SK-N-SH (cell line): ENCODE measurements at regions not wholly inside any gene's neighbourhood (a gene's known extent, or its start where the extent isn't known, plus 50 kb on each side); places are given as distances from the start of the nearest gene placed in this dataset.
A peak's percentile ranks its signal among the peaks of the same experiment; 100 is the strongest.

Experiments used
- CTCF ChIA-PET: fragments of 300-600, 350-600 bp; formaldehyde crosslinking; extraction: SDS; loops from one replicate; lab custom pipeline; 2021; lab: Yijun Ruan, JAX
- POLR2A ChIA-PET: fragments of 350-600 bp; sonication (Branson Sonifier 250); formaldehyde crosslinking; extraction: SDS; loops from one replicate; lab custom pipeline; 2020; ENCODE audit warnings: antibody characterized with exemption, inconsistent platforms; lab: Yijun Ruan, JAX
- DNase-seq: peaks from one replicate; pipeline ENCODE4 v3.0.0; 2012
- H2AFZ ChIP-seq: fragments of 200-600 bp; sonication (generic); 2 replicates; pipeline ENCODE4 v1.8.1; 2016; ENCODE audit warnings: antibody characterized with exemption, mild to moderate bottlenecking, low read depth
- H3F3A ChIP-seq: fragments of 200-600 bp; sonication (generic); replicated peaks from 2 replicates; pipeline ENCODE3; 2016; ENCODE audit warnings: antibody characterized with exemption, mild to moderate bottlenecking; ENCODE audit not compliant: insufficient read depth
- H3K27ac ChIP-seq, 2 experiments: fragments of 200-500 bp in 1 of 2; fragments of 200-600 bp in 1 of 2; sonication (Bioruptor generic) in 1 of 2; sonication (generic), shearing (Covaris generic) in 1 of 2; 2 replicates each; pipeline versions ENCODE4 v1.5.1 to v1.6.1; 2014 to 2016; ENCODE audit warnings: low read depth in 2 of 2, inconsistent platforms in 1 of 2, low read length in 1 of 2, mild to moderate bottlenecking in 1 of 2, mixed read lengths in 1 of 2
- H3K27me3 ChIP-seq: fragments of 200-600 bp; sonication (generic), shearing (Covaris generic); 2 replicates; pipeline ENCODE4 v1.6.1; 2016; ENCODE audit warnings: mixed run types; ENCODE audit not compliant: insufficient read depth
- H3K36me3 ChIP-seq, 2 experiments: fragments of 200-500 bp in 1 of 2; fragments of 200-600 bp in 1 of 2; sonication (Bioruptor generic) in 1 of 2; sonication (generic) in 1 of 2; replicated peaks in 1 of 2; 2 replicates each; pipeline versions ENCODE3 to v1.5.1; 2014 to 2016; ENCODE audit warnings: low read length in 1 of 2, mild to moderate bottlenecking in 1 of 2; ENCODE audit not compliant: insufficient read depth in 2 of 2, control insufficient read depth in 1 of 2
- H3K4me1 ChIP-seq, 2 experiments: fragments of 200-500 bp in 1 of 2; fragments of 200-600 bp in 1 of 2; sonication (Bioruptor generic) in 1 of 2; sonication (generic), shearing (Covaris generic) in 1 of 2; 2 replicates each; pipeline versions ENCODE4 v1.5.1 to v1.6.1; 2014 to 2016; ENCODE audit warnings: low read depth in 1 of 2, low read length in 1 of 2, mixed run types in 1 of 2; ENCODE audit not compliant: insufficient read depth in 2 of 2, control insufficient read depth in 1 of 2
- H3K4me2 ChIP-seq: fragments of 200-600 bp; sonication (generic), shearing (Covaris generic); 2 replicates; pipeline ENCODE4 v1.6.1; 2017; ENCODE audit warnings: mixed run types
- H3K4me3 ChIP-seq, 2 experiments: fragments of 200-500 bp in 1 of 2; fragments of 200-600 bp in 1 of 2; sonication (Bioruptor generic) in 1 of 2; sonication (generic), shearing (Covaris generic) in 1 of 2; 2 replicates each; pipeline versions ENCODE4 v1.5.1 to v1.8.1; 2014 to 2016; ENCODE audit warnings: low read depth in 2 of 2, inconsistent platforms in 1 of 2, low read length in 1 of 2, mild to moderate bottlenecking in 1 of 2, mixed read lengths in 1 of 2, moderate library complexity in 1 of 2
- H3K79me2 ChIP-seq: fragments of 200-600 bp; sonication (generic); 2 replicates; pipeline ENCODE4 v1.8.1; 2017; ENCODE audit warnings: mild to moderate bottlenecking; ENCODE audit not compliant: insufficient read depth
- H3K9ac ChIP-seq: fragments of 200-600 bp; sonication (generic); 2 replicates; pipeline ENCODE4 v1.6.1; 2017; ENCODE audit warnings: mixed run types
- H3K9me2 ChIP-seq: fragments of 200-600 bp; sonication (generic); 2 replicates; pipeline ENCODE4 v1.6.1; 2017; ENCODE audit warnings: mixed run types
- H3K9me3 ChIP-seq: fragments of 200-600 bp; sonication (generic); 2 replicates; pipeline ENCODE4 v1.6.1; 2017; ENCODE audit warnings: mixed run types, mild to moderate bottlenecking, moderate library complexity
- H4K20me1 ChIP-seq: fragments of 200-600 bp; sonication (generic); 2 replicates; pipeline ENCODE4 v1.6.1; 2017; ENCODE audit warnings: mild to moderate bottlenecking, mixed run types; ENCODE audit not compliant: insufficient read depth
- CHD2 ChIP-seq: fragments of 150-350 bp; IDR thresholded peaks from 2 replicates; pipeline ENCODE4 v1.6.1; 2018; ENCODE audit warnings: low read length; ENCODE audit not compliant: partially characterized antibody
- CTCF ChIP-seq: fragments of 200-600 bp; sonication (generic); IDR thresholded peaks from 2 replicates; pipeline ENCODE4 v1.6.1; 2017; ENCODE audit warnings: antibody characterized with exemption, mild to moderate bottlenecking, moderate library complexity
- ELF1 ChIP-seq: IDR thresholded peaks from 2 replicates; pipeline ENCODE4 v1.4.0; 2012
- EP300 ChIP-seq, 2 experiments: IDR thresholded peaks; 2 replicates each; pipeline versions ENCODE4 v1.4.0 to v1.6.1; 2012; ENCODE audit warnings: borderline replicate concordance in 1 of 2, low read depth in 1 of 2, low read length in 1 of 2
- EZH2phosphoT487 ChIP-seq: fragments of 200-600 bp; sonication (generic); IDR thresholded peaks from 2 replicates; pipeline ENCODE4 v1.6.1; 2017; ENCODE audit warnings: low read depth, mixed run types, mild to moderate bottlenecking, antibody characterized with exemption, moderate library complexity, borderline replicate concordance
- GATA2 ChIP-seq: sonication (generic); formaldehyde crosslinking; IDR thresholded peaks from 2 replicates; pipeline ENCODE4 v1.5.0; 2020; ENCODE audit warnings: mild to moderate bottlenecking, missing genetic modification reagents
- JUND ChIP-seq: IDR thresholded peaks from 2 replicates; pipeline ENCODE4 v1.4.0; 2012
- MEF2A ChIP-seq: IDR thresholded peaks from 2 replicates; pipeline ENCODE4 v1.4.0; 2012; ENCODE audit warnings: low read depth, borderline replicate concordance
- NRF1 ChIP-seq: IDR thresholded peaks from 2 replicates; pipeline ENCODE4 v1.6.1; 2012; ENCODE audit warnings: low read depth, mild to moderate bottlenecking, low read length
- POLR2AphosphoS5 ChIP-seq: IDR thresholded peaks from 2 replicates; pipeline ENCODE4 v1.6.1; 2012; ENCODE audit warnings: low read depth, low read length
- RAD21 ChIP-seq: IDR thresholded peaks from 2 replicates; pipeline ENCODE4 v1.6.1; 2012; ENCODE audit warnings: mild to moderate bottlenecking, low read length
- REST ChIP-seq: IDR thresholded peaks from 2 replicates; pipeline ENCODE4 v1.6.1; 2012; ENCODE audit warnings: mild to moderate bottlenecking, low read depth, low read length, moderate library complexity
- RFX5 ChIP-seq: IDR thresholded peaks from 2 replicates; pipeline ENCODE4 v1.6.1; 2012; ENCODE audit warnings: mild to moderate bottlenecking, improper control_type of control experiment, low read length
- RXRA ChIP-seq: IDR thresholded peaks from 2 replicates; pipeline ENCODE4 v1.4.0; 2012; ENCODE audit warnings: low read depth, mild to moderate bottlenecking, borderline replicate concordance
- SIN3A ChIP-seq: IDR thresholded peaks from 2 replicates; pipeline ENCODE4 v1.6.1; 2012; ENCODE audit warnings: low read depth, mild to moderate bottlenecking, low read length, moderate library complexity, borderline replicate concordance
- YY1 ChIP-seq: IDR thresholded peaks from 2 replicates; pipeline ENCODE4 v1.4.0; 2012; ENCODE audit warnings: low read depth, mild to moderate bottlenecking
- WGBS: methylation state at CpG from one replicate; pipeline ENCODE4 v1.1.6; 2017; ENCODE audit warnings: low lambda C conversion rate; 5-methylcytosine and 5-hydroxymethylcytosine counted together
- TF ChIP-seq, protein P1 (sequence below): IDR thresholded peaks from 2 replicates; pipeline ENCODE4 v1.4.0; 2012; ENCODE audit warnings: low read depth
- TF ChIP-seq, protein P2 (sequence below): IDR thresholded peaks from 2 replicates; pipeline ENCODE4; 2012

DNA sequence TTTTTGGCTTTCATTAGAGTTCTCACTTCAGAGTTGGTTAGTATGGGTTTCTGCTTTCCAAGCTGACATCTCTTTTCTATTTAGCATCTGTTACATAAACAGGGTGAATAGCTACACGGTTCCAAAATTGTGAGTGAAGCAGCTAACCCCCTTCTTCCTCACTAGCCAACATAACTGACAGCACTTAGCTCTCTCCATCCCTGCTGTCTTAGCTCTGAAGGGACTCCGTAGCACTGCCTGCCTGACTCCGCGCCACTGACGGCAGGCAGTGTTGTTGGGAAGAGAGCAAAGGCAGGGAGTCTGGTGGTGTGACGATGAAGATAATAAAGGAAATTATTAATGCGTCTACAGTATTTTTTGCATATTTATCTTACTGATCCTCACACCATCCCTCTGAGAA lies 247.0 kb downstream of the PTBP2 start:
- Histone ChIP-seq H3K4me3 (no peak overlapping the region), H3K36me3 (no peaks in the 10 kb centered on the region), H2AFZ (no peak overlapping the region), H3K9me3 (no peaks in the 10 kb centered on the region), H3K9ac (no peak overlapping the region), H3K9me2 (no peaks in the 10 kb centered on the region), H3K27me3 (no peaks in the 10 kb centered on the region), H4K20me1 (no peaks in the 10 kb centered on the region), H3K4me2 (no peak overlapping the region; the same call in 1 of the 2 replicates), H3K27ac (peak overlapping the region in 1 of 2 experiments; percentile 98; a peak in 2 of 4 replicates), H3F3A (no peaks in the 10 kb centered on the region), H3K79me2 (no peaks in the 10 kb centered on the region), H3K4me1 (peaks cover 16 to 24% of the 10 kb centered on the region in 2 experiments)
- WGBS, result 79% methylated on average over 7 of the region's 7 CpGs
- TF ChIP-seq REST (no peak), POLR2AphosphoS5 (no peak), ELF1 (no peak), RXRA (no peak), YY1 (no peak), CHD2 (no peak), GATA2 (no peak), CTCF (no peak), RAD21 (no peak), MEF2A (no peak), RFX5 (no peak), NRF1 (no peak), EP300 (IDR thresholded peaks at IDR 0.05; ENCODE audit: borderline replicate concordance in 1 of 2, low read depth in 1 of 2, low read length in 1 of 2) (no peak), JUND (no peak), SIN3A (no peak), EZH2phosphoT487 (no peak)
- TF ChIP-seq, protein P1, sequence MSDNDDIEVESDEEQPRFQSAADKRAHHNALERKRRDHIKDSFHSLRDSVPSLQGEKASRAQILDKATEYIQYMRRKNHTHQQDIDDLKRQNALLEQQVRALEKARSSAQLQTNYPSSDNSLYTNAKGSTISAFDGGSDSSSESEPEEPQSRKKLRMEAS, result no peak
- TF ChIP-seq, protein P2, sequence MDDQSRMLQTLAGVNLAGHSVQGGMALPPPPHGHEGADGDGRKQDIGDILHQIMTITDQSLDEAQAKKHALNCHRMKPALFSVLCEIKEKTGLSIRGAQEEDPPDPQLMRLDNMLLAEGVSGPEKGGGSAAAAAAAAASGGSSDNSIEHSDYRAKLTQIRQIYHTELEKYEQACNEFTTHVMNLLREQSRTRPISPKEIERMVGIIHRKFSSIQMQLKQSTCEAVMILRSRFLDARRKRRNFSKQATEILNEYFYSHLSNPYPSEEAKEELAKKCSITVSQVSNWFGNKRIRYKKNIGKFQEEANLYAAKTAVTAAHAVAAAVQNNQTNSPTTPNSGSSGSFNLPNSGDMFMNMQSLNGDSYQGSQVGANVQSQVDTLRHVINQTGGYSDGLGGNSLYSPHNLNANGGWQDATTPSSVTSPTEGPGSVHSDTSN, result no peak
- no peak for DNase-seq
- CTCF ChIA-PET, result interaction anchor here (0.7 kb wide), 1 partner anchor 848 kb away, joined by 3 read pairs; no protein-coding TSS in a partner anchor
- POLR2A ChIA-PET, result no interaction called here
